OCI-LY7 (cell line): ENCODE measurements at regions not wholly inside any gene's neighbourhood (a gene's known extent, or its start where the extent isn't known, plus 50 kb on each side); places are given as distances from the start of the nearest gene placed in this dataset.

Source experiments
- BruUV-seq: library from RNA; stranded (reverse); fragments of 400-500 nt; replicated peaks from 2 replicates; lab custom pipeline; 2021; lab: Mats Ljungman, UMichigan
- CTCF ChIA-PET: fragments of 300-600 bp; sonication (Branson Sonifier 250); formaldehyde crosslinking; loops from one replicate; lab custom pipeline; 2022; ENCODE audit warnings: antibody characterized with exemption; ENCODE audit not compliant: unreplicated experiment; lab: Charles Lee
- POLR2A ChIA-PET: fragments of 300-600 bp; sonication (Branson Sonifier 250); formaldehyde crosslinking; loops from one replicate; lab custom pipeline; 2022; ENCODE audit warnings: antibody characterized with exemption; lab: Charles Lee
- DNase-seq: peaks from one replicate; pipeline ENCODE4 v3.0.0-alpha.2; 2015; ENCODE audit warnings: low spot score
- H2AFZ ChIP-seq: fragments of 200-600 bp; sonication (generic), shearing (Covaris generic); 2 replicates; pipeline ENCODE4 v1.6.1; 2014; ENCODE audit warnings: mild to moderate bottlenecking, antibody characterized with exemption, low read length, moderate library complexity
- H3K27ac ChIP-seq: fragments of 200-600 bp; sonication (generic); 2 replicates; pipeline ENCODE4 v1.5.1; 2014; ENCODE audit warnings: mixed run types, low read depth, mild to moderate bottlenecking, moderate library complexity, low read length, inconsistent platforms; ENCODE audit not compliant: poor library complexity, severe bottlenecking
- H3K36me3 ChIP-seq: fragments of 200-600 bp; sonication (generic); 2 replicates; pipeline ENCODE4 v1.6.1; 2014; ENCODE audit warnings: mild to moderate bottlenecking, antibody characterized with exemption, low read length, moderate library complexity, mixed read lengths; ENCODE audit not compliant: insufficient read depth
- H3K4me1 ChIP-seq: fragments of 200-600 bp; sonication (generic); 2 replicates; pipeline ENCODE4 v1.5.1; 2014; ENCODE audit warnings: mild to moderate bottlenecking, low read length; ENCODE audit not compliant: insufficient read depth, poor library complexity, severe bottlenecking
- H3K4me2 ChIP-seq: fragments of 200-600 bp; sonication (generic); 2 replicates; pipeline ENCODE4 v1.6.1; 2014; ENCODE audit warnings: mild to moderate bottlenecking, low read length
- H3K4me3 ChIP-seq: fragments of 200-600 bp; sonication (generic); 2 replicates; pipeline ENCODE4 v1.5.1; 2014; ENCODE audit warnings: mild to moderate bottlenecking, low read depth, low read length; ENCODE audit not compliant: poor library complexity, severe bottlenecking
- H3K79me2 ChIP-seq: fragments of 200-600 bp; sonication (generic); 2 replicates; pipeline ENCODE4 v1.6.1; 2016; ENCODE audit warnings: low read depth, mild to moderate bottlenecking, low read length, moderate library complexity, mixed read lengths; ENCODE audit not compliant: insufficient read depth
- H3K9me2 ChIP-seq: fragments of 200-600 bp; sonication (generic); 2 replicates; pipeline ENCODE4 v1.6.1; 2016; ENCODE audit warnings: mild to moderate bottlenecking, low read length, mixed read lengths; ENCODE audit not compliant: insufficient read depth
- H3K9me3 ChIP-seq: fragments of 200-600 bp; sonication (generic); 2 replicates; pipeline ENCODE4 v1.6.1; 2014; ENCODE audit warnings: mild to moderate bottlenecking, mixed run types, low read length, mixed read lengths
- H4K20me1 ChIP-seq: fragments of 200-600 bp; sonication (generic); 2 replicates; pipeline ENCODE4 v1.6.1; 2014; ENCODE audit warnings: mild to moderate bottlenecking, antibody characterized with exemption, low read length, moderate library complexity, mixed read lengths; ENCODE audit not compliant: insufficient read depth
- CTCF ChIP-seq: fragments of 200-600 bp; sonication (generic); conservative IDR thresholded peaks from 2 replicates; pipeline ENCODE4 v1.5.1; 2014; ENCODE audit warnings: mild to moderate bottlenecking, antibody characterized with exemption, low read length, moderate library complexity, mixed read lengths
- EZH2phosphoT487 ChIP-seq: fragments of 200-600 bp; sonication (generic); IDR thresholded peaks from 2 replicates; pipeline ENCODE4 v1.6.1; 2018; ENCODE audit warnings: low read depth, borderline replicate concordance, mild to moderate bottlenecking, mixed run types, antibody characterized with exemption, low read length, moderate library complexity, mixed read lengths
- intact Hi-C: fragments of 100-400 bp; cut with micrococcal nuclease; formaldehyde crosslinking; loops from one replicate; pipeline ENCODE4 v1.10.0; 2022; ENCODE audit not compliant: unreplicated experiment

GRCh38 chr14:55921511-55921910 lies 196.7 kb upstream of the PELI2 start:
- no peaks in the 10 kb centered on the region for H3K9me3 ChIP-seq
- BruUV-seq: no TSS peak
- intact Hi-C loops: no loop called here
- H3K4me3 ChIP-seq: no peak overlapping the region
- no peak for DNase-seq
- H3K4me2 ChIP-seq: no peak overlapping the region
- no peak for TF ChIP-seq EZH2phosphoT487
- no peak for TF ChIP-seq CTCF
- H4K20me1 ChIP-seq: no peaks in the 10 kb centered on the region
- no peaks in the 10 kb centered on the region for H3K36me3 ChIP-seq
- H2AFZ ChIP-seq: no peak overlapping the region
- no peaks in the 10 kb centered on the region for H3K4me1 ChIP-seq
- H3K79me2 ChIP-seq: no peaks in the 10 kb centered on the region
- no peaks in the 10 kb centered on the region for H3K9me2 ChIP-seq
- POLR2A ChIA-PET: no interaction called here
- no peak overlapping the region for H3K27ac ChIP-seq
- CTCF ChIA-PET: no interaction called here

GRCh38 chr14:55926007-55926406 lies 192.2 kb upstream of the PELI2 start:
- Histone ChIP-seq H3K4me2 (no peak overlapping the region), H3K9me3 (no peaks in the 10 kb centered on the region), H3K79me2 (no peaks in the 10 kb centered on the region), H3K27ac (no peak overlapping the region), H3K9me2 (no peaks in the 10 kb centered on the region), H2AFZ (no peak overlapping the region), H3K36me3 (no peaks in the 10 kb centered on the region), H4K20me1 (no peaks in the 10 kb centered on the region), H3K4me3 (no peak overlapping the region), H3K4me1 (no peaks in the 10 kb centered on the region)
- POLR2A ChIA-PET: no interaction called here
- BruUV-seq: no TSS peak
- no peak for DNase-seq
- TF ChIP-seq EZH2phosphoT487 (no peak), CTCF (no peak)
- intact Hi-C loops: no loop called here
- CTCF ChIA-PET: no interaction called here

- Histone ChIP-seq H3K4me3 (no peak overlapping the region), H4K20me1 (no peaks in the 10 kb centered on the region), H3K9me3 (no peaks in the 10 kb centered on the region), H3K4me1 (no peaks in the 10 kb centered on the region), H2AFZ (no peak overlapping the region), H3K36me3 (no peaks in the 10 kb centered on the region), H3K4me2 (no peak overlapping the region), H3K79me2 (no peaks in the 10 kb centered on the region), H3K9me2 (no peaks in the 10 kb centered on the region), H3K27ac (no peak overlapping the region)
- no TSS peak for BruUV-seq
- TF ChIP-seq CTCF: no peak
- TF ChIP-seq EZH2phosphoT487: no peak
- DNase-seq: no peak
- intact Hi-C loops: no loop called here
- ChIA-PET CTCF (no interaction called here), POLR2A (interaction anchor here (0.7 kb wide), 1 partner anchor 635 kb away, joined by 4 read pairs; no protein-coding TSS in a partner anchor)
These were observed 191.2 kb upstream of the PELI2 start for GRCh38 chr14:55927028-55927427.
